ENCODE measurements at regions not wholly inside any gene's neighbourhood (a gene's known extent, or its start where the extent isn't known, plus 50 kb on each side); places are given as distances from the start of the nearest gene placed in this dataset.

- TF ChIP-seq POLR2A (IDR thresholded peaks at IDR 0.05; ENCODE audit: low read depth, low read length) (no peak), POLR2AphosphoS5 (IDR thresholded peaks at IDR 0.05; ENCODE audit: low read depth, low read length) (no peak)
These were observed 228.7 kb upstream of the DPH6 start for GRCh38 chr15:35774653-35775052.
